Fibroblast of lung (primary cell): ENCODE measurements at regions not wholly inside any gene's neighbourhood (a gene's known extent, or its start where the extent isn't known, plus 50 kb on each side); places are given as distances from the start of the nearest gene placed in this dataset.

Source experiments
- CTCF ChIP-seq, 2 donors: IDR thresholded peaks in 1 of 2; conservative IDR thresholded peaks in 1 of 2; 1 replicate in 1 of 2; 2 replicates in 1 of 2; pipeline ENCODE4 v1.5.1; 2011 to 2012; ENCODE audit warnings: low read length in 2 of 2, control low read depth in 1 of 2, inconsistent platforms in 1 of 2, low read depth in 1 of 2, mild to moderate bottlenecking in 1 of 2
- EZH2 ChIP-seq: IDR thresholded peaks from 2 replicates; pipeline ENCODE4 v1.5.1; 2012; ENCODE audit warnings: low read length, control low read depth, mild to moderate bottlenecking; ENCODE audit errors: missing control alignments

- TF ChIP-seq CTCF (conservative IDR thresholded peaks at IDR 0.05 in 1 of 2, IDR thresholded peaks at IDR 0.05 in 1 of 2; ENCODE audit: low read depth in 1 of 2, low read length in 2 of 2) (no peak), EZH2 (no peak)
Observed at GRCh38 chr6:145352382-145353080, 382.8 kb downstream of the EPM2A start.
